GM21529 (cell line): ENCODE measurements at regions not wholly inside any gene's neighbourhood (a gene's known extent, or its start where the extent isn't known, plus 50 kb on each side); places are given as distances from the start of the nearest gene placed in this dataset.
A peak's percentile ranks its signal among the peaks of the same experiment; 100 is the strongest.
"Not testable (repeated sequence)": the region's sequence is repeated elsewhere in the genome, so short reads cannot be mapped to it uniquely, and the experiment has no call there.

Experiments used
- ATAC-seq: cut with Tn5 transposase; IDR thresholded peaks from one replicate; pipeline ENCODE4 v1.9.1; 2021; ENCODE audit not compliant: unreplicated experiment

GRCh38 chr2:118430510-118431164 is 342.4 kb downstream of the INSIG2 start:
- ATAC-seq, result no peak

- no peak for ATAC-seq
These were observed 336.9 kb downstream of the INSIG2 start for GRCh38 chr2:118425191-118425590.

- ATAC-seq, result no peak
These were observed 335.5 kb downstream of the INSIG2 start for GRCh38 chr2:118423776-118424175.

- ATAC-seq, result no peak
These were observed 333.4 kb downstream of the INSIG2 start for GRCh38 chr2:118421648-118422047.

GRCh38 chr2:118417406-118418120 is 329.3 kb downstream of the INSIG2 start:
- no peak for ATAC-seq

- ATAC-seq, result not testable (repeated sequence)
These were observed 326.9 kb downstream of the INSIG2 start for GRCh38 chr2:118415186-118415585.

DNA sequence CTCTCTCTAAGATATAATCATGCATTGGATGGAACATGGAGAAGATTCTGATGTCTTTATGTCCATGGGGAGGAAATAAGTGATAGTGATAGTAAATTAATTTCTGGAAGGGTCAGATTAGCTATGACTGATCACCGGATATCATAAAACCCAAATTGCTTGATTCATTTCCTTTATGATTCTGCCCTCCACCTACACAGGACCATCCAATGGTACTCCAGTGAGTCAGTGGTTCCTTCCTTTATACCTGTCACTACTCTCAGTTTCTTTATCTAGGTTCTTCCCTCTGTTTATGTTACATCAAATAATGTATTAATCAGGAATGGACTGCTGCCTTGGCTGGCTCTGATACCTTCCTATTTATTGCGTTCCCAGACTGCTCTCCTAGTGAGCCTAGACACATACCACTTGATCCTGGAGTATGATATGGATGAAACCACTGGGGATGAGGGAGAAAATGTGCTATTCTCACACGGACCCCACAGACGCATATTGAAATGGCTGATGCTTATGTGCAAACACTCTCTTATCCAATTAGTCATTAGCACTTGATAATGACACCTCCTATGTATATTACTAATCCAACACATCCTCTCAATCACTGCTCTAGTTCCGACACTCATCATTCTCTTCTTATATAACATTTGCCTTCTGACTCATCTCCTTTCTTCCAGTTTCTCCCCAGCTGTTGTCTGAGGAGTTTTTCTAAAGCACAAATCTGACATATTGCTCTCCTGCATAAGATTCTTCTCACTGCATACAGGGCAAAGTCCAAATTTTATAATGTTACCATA is 315.6 kb downstream of the INSIG2 start:
- ATAC-seq, result no peak

- no peak for ATAC-seq
These were observed 300.5 kb downstream of the INSIG2 start for GRCh38 chr2:118388771-118389170.

GRCh38 chr2:118387509-118387908 is 299.2 kb downstream of the INSIG2 start:
- no peak for ATAC-seq

GRCh38 chr2:118386641-118387302 is 298.5 kb downstream of the INSIG2 start:
- no peak for ATAC-seq

DNA sequence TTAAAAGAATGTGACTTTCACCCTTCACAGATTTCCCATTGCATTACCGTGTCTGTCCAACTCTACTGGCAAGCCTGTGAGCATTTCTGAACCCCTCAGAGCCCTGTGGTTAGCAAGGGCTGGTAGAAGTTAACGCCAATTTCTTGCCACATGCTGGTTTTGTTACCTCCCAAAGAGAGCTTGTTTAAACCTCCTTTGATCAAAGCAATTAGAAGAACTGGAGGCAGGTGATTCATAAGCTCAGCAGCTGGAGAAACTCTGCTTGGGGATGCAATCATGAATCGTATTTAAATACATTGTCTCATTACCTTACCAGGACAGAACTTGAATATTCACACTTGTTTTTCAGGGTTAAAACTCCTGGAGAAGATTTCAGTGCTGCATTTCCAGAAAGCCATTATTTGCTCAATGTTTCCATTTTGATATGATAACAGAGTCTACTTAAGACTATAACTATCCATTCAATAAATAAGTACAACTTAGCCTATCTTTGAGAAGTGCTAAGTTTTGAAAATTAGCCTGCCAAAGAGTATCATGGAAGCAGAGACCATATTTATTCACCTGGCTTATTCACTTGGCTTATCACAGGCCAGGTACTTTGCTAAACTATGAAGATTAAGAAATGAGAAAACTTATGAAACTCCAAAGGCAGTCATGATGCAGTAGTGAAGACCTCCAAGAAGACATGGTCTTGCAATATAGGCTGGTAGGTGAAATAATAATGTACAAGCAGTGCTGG is 292.8 kb downstream of the INSIG2 start:
- no peak for ATAC-seq

- ATAC-seq, result no peak
These were observed 287.7 kb downstream of the INSIG2 start for GRCh38 chr2:118375907-118376485.

- no peak for ATAC-seq
These were observed 286.9 kb downstream of the INSIG2 start for GRCh38 chr2:118374974-118375755.

GRCh38 chr2:118372886-118373830 is 284.9 kb downstream of the INSIG2 start:
- ATAC-seq, result no peak

GRCh38 chr2:118371515-118371914 is 283.2 kb downstream of the INSIG2 start:
- peak; percentile 66 for ATAC-seq

- not testable (repeated sequence) for ATAC-seq
These were observed 281.2 kb downstream of the INSIG2 start for GRCh38 chr2:118369521-118369920.

DNA sequence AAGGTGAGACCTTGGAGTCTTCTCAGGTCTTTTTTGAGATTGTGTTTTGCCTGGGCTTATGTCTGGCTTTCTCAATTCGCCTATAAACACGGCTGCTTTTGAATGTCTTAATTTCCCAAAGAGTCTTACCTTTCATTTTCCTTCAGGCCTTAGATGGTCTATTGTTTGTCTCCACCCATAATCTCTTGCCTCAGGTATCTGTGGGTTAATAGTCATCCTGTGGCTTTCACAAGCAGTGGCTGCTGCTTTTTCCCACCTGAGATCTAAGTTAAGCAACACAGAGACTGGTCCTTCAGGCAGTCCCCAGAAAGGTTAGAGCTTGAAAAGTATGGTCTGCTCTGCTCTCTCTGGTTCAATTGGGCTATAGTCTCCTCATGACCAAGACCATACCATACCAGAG is 275.3 kb downstream of the INSIG2 start:
- ATAC-seq, result no peak

- ATAC-seq, result no peak
These were observed 267.8 kb downstream of the INSIG2 start for GRCh38 chr2:118356051-118356450.
